Astrocyte (in vitro differentiated cells and primary cell): ENCODE measurements at regions not wholly inside any gene's neighbourhood (a gene's known extent, or its start where the extent isn't known, plus 50 kb on each side); places are given as distances from the start of the nearest gene placed in this dataset.

ENCODE experiments used
- EZH2 ChIP-seq: IDR thresholded peaks from 2 replicates; pipeline ENCODE4 v1.6.1; 2012; ENCODE audit warnings: mild to moderate bottlenecking, low read length, inconsistent platforms; ENCODE audit not compliant: insufficient read depth
- TF ChIP-seq, protein P1 (sequence below): IDR thresholded peaks from 2 replicates; pipeline ENCODE4 v1.5.1; 2011; ENCODE audit warnings: low read depth, mild to moderate bottlenecking, inconsistent platforms, low read length, moderate library complexity; ENCODE audit not compliant: insufficient read depth

- TF ChIP-seq EZH2: no peak
- TF ChIP-seq, protein P1, sequence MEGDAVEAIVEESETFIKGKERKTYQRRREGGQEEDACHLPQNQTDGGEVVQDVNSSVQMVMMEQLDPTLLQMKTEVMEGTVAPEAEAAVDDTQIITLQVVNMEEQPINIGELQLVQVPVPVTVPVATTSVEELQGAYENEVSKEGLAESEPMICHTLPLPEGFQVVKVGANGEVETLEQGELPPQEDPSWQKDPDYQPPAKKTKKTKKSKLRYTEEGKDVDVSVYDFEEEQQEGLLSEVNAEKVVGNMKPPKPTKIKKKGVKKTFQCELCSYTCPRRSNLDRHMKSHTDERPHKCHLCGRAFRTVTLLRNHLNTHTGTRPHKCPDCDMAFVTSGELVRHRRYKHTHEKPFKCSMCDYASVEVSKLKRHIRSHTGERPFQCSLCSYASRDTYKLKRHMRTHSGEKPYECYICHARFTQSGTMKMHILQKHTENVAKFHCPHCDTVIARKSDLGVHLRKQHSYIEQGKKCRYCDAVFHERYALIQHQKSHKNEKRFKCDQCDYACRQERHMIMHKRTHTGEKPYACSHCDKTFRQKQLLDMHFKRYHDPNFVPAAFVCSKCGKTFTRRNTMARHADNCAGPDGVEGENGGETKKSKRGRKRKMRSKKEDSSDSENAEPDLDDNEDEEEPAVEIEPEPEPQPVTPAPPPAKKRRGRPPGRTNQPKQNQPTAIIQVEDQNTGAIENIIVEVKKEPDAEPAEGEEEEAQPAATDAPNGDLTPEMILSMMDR: no peak
Observed at GRCh38 chr16:73408311-73408710, 360.4 kb upstream of the ZFHX3 start.
